Endodermal cell (in vitro differentiated cells): ENCODE measurements at regions not wholly inside any gene's neighbourhood (a gene's known extent, or its start where the extent isn't known, plus 50 kb on each side); places are given as distances from the start of the nearest gene placed in this dataset.

Source experiments
- DNase-seq: peaks from one replicate; pipeline ENCODE4 v3.0.0-alpha.2; 2017
- H3K27ac ChIP-seq: 2 replicates; pipeline ENCODE4 v1.5.1; 2013; ENCODE audit warnings: mild to moderate bottlenecking, low read depth, low read length, moderate library complexity
- H3K27me3 ChIP-seq: 2 replicates; pipeline ENCODE4 v1.6.1; 2013; ENCODE audit warnings: mild to moderate bottlenecking, low read length, moderate library complexity; ENCODE audit not compliant: insufficient read depth, control insufficient read depth, poor library complexity, severe bottlenecking
- H3K36me3 ChIP-seq: 2 replicates; pipeline ENCODE4 v1.7.0; 2013; ENCODE audit warnings: mild to moderate bottlenecking, low read length, moderate library complexity; ENCODE audit not compliant: control insufficient read depth, insufficient read depth
- H3K4me1 ChIP-seq: one replicate; pipeline ENCODE4 v1.7.0; 2013; ENCODE audit warnings: low read length; ENCODE audit not compliant: control insufficient read depth, insufficient read depth
- H3K4me3 ChIP-seq: 2 replicates; pipeline ENCODE4 v1.5.1; 2013; ENCODE audit warnings: mild to moderate bottlenecking, low read length, moderate library complexity
- H3K9ac ChIP-seq: 2 replicates; pipeline ENCODE4 v1.6.1; 2013; ENCODE audit warnings: mild to moderate bottlenecking, low read length, moderate library complexity; ENCODE audit not compliant: poor library complexity, severe bottlenecking; ENCODE audit errors: extremely low read depth
- H3K9me3 ChIP-seq: 2 replicates; pipeline ENCODE4 v1.6.1; 2013; ENCODE audit warnings: mild to moderate bottlenecking, low read length, moderate library complexity; ENCODE audit not compliant: control insufficient read depth
- H3K27ac Mint-ChIP-seq: 2 replicates; pipeline ENCODE4 v1.8.0; 2020; ENCODE audit warnings: mixed read lengths
- H3K27me3 Mint-ChIP-seq: 2 replicates; pipeline ENCODE4 v1.8.0; 2021; ENCODE audit warnings: mild to moderate bottlenecking, mixed read lengths; ENCODE audit not compliant: insufficient read depth
- H3K36me3 Mint-ChIP-seq: 2 replicates; pipeline ENCODE4 v1.8.0; 2020; ENCODE audit warnings: low read depth, mixed read lengths
- H3K4me1 Mint-ChIP-seq: 2 replicates; pipeline ENCODE4 v1.8.0; 2020; ENCODE audit warnings: mixed read lengths
- H3K4me3 Mint-ChIP-seq: 2 replicates; pipeline ENCODE4 v1.8.0; 2020; ENCODE audit warnings: mild to moderate bottlenecking, moderate library complexity, mixed read lengths
- H3K9me3 Mint-ChIP-seq: 2 replicates; pipeline ENCODE4 v1.8.0; 2020; ENCODE audit warnings: mild to moderate bottlenecking, mixed read lengths
- WGBS, 2 experiments: methylation state at CpG; one replicate each; pipeline versions ENCODE4 v1.1.5 to v1.1.7; 2013; ENCODE audit warnings: missing lambda C conversion rate in 2 of 2, mixed read lengths in 1 of 2; ENCODE audit not compliant: insufficient coverage in 1 of 2, insufficient read length in 1 of 2; 5-methylcytosine and 5-hydroxymethylcytosine counted together
- TF ChIP-seq, protein P1 (sequence below): fragments of 200-600 bp; sonication (generic); conservative IDR thresholded peaks from 2 replicates; pipeline ENCODE4 v1.5.0; 2021; ENCODE audit warnings: antibody characterized with exemption, mild to moderate bottlenecking

DNA sequence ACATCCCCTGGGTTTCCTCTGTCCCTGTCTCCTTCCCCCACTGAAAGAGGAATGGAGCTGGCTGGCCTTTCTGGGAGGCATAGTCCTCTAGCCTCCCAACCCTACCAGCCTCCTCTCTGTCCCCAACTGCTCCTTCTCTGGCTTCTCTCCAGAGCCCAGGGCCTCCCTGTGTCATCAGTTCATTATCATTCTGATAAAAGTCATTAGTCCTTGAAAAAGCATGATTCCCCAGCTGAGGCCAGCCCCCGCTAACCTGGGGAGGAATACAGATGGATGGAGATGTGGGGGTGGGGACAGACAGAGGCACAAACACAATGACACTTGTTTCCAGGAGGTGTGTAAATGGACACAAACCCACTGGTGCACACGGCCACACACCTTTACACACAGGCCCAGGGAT lies 73.6 kb upstream of the HSPA9 start:
- H3K4me3 Mint-ChIP-seq = peak overlapping the region; percentile 19
- Histone ChIP-seq H3K9ac (no peak overlapping the region), H3K9me3 (no peaks in the 10 kb centered on the region)

GRCh38 chr5:138647794-138648410 lies 72.7 kb upstream of the HSPA9 start:
- H3K36me3 Mint-ChIP-seq = no peaks in the 10 kb centered on the region
- Histone ChIP-seq H3K9me3 (no peaks in the 10 kb centered on the region), H3K4me1 (peaks cover 7% of the 10 kb centered on the region), H3K4me3 (no peak overlapping the region), H3K36me3 (no peaks in the 10 kb centered on the region), H3K27ac (no peak overlapping the region), H3K9ac (no peak overlapping the region), H3K27me3 (no peaks in the 10 kb centered on the region)
- TF ChIP-seq, protein P1, sequence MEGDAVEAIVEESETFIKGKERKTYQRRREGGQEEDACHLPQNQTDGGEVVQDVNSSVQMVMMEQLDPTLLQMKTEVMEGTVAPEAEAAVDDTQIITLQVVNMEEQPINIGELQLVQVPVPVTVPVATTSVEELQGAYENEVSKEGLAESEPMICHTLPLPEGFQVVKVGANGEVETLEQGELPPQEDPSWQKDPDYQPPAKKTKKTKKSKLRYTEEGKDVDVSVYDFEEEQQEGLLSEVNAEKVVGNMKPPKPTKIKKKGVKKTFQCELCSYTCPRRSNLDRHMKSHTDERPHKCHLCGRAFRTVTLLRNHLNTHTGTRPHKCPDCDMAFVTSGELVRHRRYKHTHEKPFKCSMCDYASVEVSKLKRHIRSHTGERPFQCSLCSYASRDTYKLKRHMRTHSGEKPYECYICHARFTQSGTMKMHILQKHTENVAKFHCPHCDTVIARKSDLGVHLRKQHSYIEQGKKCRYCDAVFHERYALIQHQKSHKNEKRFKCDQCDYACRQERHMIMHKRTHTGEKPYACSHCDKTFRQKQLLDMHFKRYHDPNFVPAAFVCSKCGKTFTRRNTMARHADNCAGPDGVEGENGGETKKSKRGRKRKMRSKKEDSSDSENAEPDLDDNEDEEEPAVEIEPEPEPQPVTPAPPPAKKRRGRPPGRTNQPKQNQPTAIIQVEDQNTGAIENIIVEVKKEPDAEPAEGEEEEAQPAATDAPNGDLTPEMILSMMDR = no peak
- H3K4me1 Mint-ChIP-seq = peaks cover 24% of the 10 kb centered on the region
- no peak overlapping the region for H3K27ac Mint-ChIP-seq
- DNase-seq = no peak
- WGBS, 2 experiments = 79 to 83% methylated on average over 3 to 5 of the region's 5 CpGs
- H3K27me3 Mint-ChIP-seq = no peaks in the 10 kb centered on the region
- no peaks in the 10 kb centered on the region for H3K9me3 Mint-ChIP-seq
- H3K4me3 Mint-ChIP-seq = no peak overlapping the region

More for the DNA sequence above, 73.6 kb upstream of the HSPA9 start:
- DNase-seq = no peak
- Mint-ChIP-seq H3K4me1 (peaks cover 21% of the 10 kb centered on the region), H3K9me3 (no peaks in the 10 kb centered on the region), H3K27ac (no peak overlapping the region), H3K27me3 (no peaks in the 10 kb centered on the region), H3K36me3 (no peaks in the 10 kb centered on the region)
- Histone ChIP-seq H3K27me3 (no peaks in the 10 kb centered on the region), H3K4me3 (no peak overlapping the region), H3K27ac (no peak overlapping the region), H3K36me3 (no peaks in the 10 kb centered on the region), H3K4me1 (peaks cover 7% of the 10 kb centered on the region)
- WGBS, 2 experiments = 75 to 92% methylated on average over 2 of the region's 2 CpGs
- TF ChIP-seq, protein P1 = no peak

DNA sequence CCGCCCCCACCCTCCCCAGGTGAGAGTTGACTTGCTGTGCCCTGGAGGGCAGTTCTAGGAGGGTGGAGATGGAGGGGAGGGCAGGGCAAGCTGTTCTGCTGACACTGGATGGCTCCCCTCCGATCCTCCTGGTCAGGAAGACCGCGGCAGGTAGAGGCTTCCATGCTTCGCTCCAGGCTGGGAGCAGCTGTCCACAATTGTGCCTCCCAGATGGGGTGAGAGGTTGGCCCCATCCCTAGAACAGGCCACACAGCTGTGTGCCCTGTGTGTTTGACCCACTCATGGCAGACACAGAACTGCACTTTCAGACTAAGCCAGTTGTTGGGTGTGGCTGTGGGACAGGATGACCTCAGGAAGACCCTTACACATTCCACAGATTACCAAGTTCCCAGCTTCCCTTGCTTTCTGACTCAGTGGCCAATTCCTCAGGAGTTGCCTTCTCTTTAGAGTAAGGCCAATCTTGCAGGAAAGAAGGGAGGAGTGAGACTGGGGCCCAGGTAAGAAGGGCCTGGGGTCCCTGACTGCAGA lies 72.1 kb upstream of the HSPA9 start:
- Histone ChIP-seq H3K27me3 (no peaks in the 10 kb centered on the region), H3K27ac (no peak overlapping the region), H3K9me3 (no peaks in the 10 kb centered on the region), H3K36me3 (no peaks in the 10 kb centered on the region), H3K9ac (no peak overlapping the region), H3K4me3 (no peak overlapping the region), H3K4me1 (peaks cover 7% of the 10 kb centered on the region)
- Mint-ChIP-seq H3K27me3 (no peaks in the 10 kb centered on the region), H3K36me3 (no peaks in the 10 kb centered on the region), H3K9me3 (no peaks in the 10 kb centered on the region), H3K27ac (no peak overlapping the region), H3K4me1 (peaks cover 24% of the 10 kb centered on the region), H3K4me3 (no peak overlapping the region)
- TF ChIP-seq, protein P1 = no peak
- 93% methylated on average over 5 of the region's 5 CpGs; no CpG with 5 or more reads in 1 of the 2 experiments for WGBS, 2 experiments
- DNase-seq = no peak
